Nephron (organoid): ENCODE measurements at regions not wholly inside any gene's neighbourhood (a gene's known extent, or its start where the extent isn't known, plus 50 kb on each side); places are given as distances from the start of the nearest gene placed in this dataset.

Experiments
- H3K27ac Mint-ChIP-seq, 3 experiments: 2 replicates each; pipeline ENCODE4 v1.8.0; 2020; ENCODE audit warnings: mixed read lengths in 3 of 3, mild to moderate bottlenecking in 2 of 3, moderate library complexity in 1 of 3
- H3K27me3 Mint-ChIP-seq: 2 replicates; pipeline ENCODE4 v1.8.0; 2021; ENCODE audit warnings: low read depth, mild to moderate bottlenecking, moderate library complexity, mixed read lengths
- H3K36me3 Mint-ChIP-seq: 2 replicates; pipeline ENCODE4 v1.8.0; 2020; ENCODE audit warnings: low read depth, mixed read lengths
- H3K4me1 Mint-ChIP-seq: 2 replicates; pipeline ENCODE4 v1.8.0; 2020; ENCODE audit warnings: mixed read lengths
- H3K4me3 Mint-ChIP-seq, 3 experiments: 2 replicates each; pipeline ENCODE4 v1.8.0; 2020; ENCODE audit warnings: mild to moderate bottlenecking in 3 of 3, mixed read lengths in 3 of 3, moderate library complexity in 2 of 3
- H3K9me3 Mint-ChIP-seq: 2 replicates; pipeline ENCODE4 v1.8.0; 2020; ENCODE audit warnings: mixed read lengths
- TF ChIP-seq, protein P1 (sequence below), 3 experiments: fragments of 200-600 bp; sonication (generic); IDR thresholded peaks; one replicate each; pipeline ENCODE4 v1.5.0; 2021; ENCODE audit warnings: antibody characterized with exemption in 3 of 3; ENCODE audit not compliant: unreplicated experiment in 3 of 3

- TF ChIP-seq, protein P1, sequence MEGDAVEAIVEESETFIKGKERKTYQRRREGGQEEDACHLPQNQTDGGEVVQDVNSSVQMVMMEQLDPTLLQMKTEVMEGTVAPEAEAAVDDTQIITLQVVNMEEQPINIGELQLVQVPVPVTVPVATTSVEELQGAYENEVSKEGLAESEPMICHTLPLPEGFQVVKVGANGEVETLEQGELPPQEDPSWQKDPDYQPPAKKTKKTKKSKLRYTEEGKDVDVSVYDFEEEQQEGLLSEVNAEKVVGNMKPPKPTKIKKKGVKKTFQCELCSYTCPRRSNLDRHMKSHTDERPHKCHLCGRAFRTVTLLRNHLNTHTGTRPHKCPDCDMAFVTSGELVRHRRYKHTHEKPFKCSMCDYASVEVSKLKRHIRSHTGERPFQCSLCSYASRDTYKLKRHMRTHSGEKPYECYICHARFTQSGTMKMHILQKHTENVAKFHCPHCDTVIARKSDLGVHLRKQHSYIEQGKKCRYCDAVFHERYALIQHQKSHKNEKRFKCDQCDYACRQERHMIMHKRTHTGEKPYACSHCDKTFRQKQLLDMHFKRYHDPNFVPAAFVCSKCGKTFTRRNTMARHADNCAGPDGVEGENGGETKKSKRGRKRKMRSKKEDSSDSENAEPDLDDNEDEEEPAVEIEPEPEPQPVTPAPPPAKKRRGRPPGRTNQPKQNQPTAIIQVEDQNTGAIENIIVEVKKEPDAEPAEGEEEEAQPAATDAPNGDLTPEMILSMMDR (IDR thresholded peaks at IDR 0.05; ENCODE audit: unreplicated experiment in 3 of 3) = no peak
Measured at GRCh38 chr1:82323144-82323841, 522.6 kb downstream of the ADGRL2 start.

DNA sequence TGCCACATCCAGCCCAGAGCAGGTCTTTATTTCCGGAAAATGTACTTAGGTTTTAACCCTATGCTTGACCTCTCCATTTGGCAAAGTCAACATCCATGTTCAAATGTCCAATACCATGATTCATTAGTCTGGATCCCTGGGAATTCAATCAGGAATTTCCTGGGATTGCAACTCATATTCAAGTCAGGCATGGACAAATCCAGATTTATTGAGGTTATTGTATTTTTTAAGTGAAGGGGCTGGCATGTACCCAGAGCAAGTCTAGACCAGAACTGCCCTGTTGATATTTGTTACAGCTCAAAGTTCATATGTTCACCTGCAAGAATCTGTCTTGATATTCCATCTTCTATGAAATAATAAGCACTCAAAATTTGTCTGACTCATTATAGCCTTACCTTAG lies 521.1 kb downstream of the ADGRL2 start:
- H3K27ac Mint-ChIP-seq = no peak overlapping the region
- H3K4me3 Mint-ChIP-seq = no peak overlapping the region
- no peaks in the 10 kb centered on the region for H3K27me3 Mint-ChIP-seq
- H3K9me3 Mint-ChIP-seq = no peaks in the 10 kb centered on the region
- TF ChIP-seq, protein P1 (IDR thresholded peaks at IDR 0.05; ENCODE audit: unreplicated experiment in 3 of 3) = no peak
- peaks cover 4% of the 10 kb centered on the region for H3K4me1 Mint-ChIP-seq
- H3K36me3 Mint-ChIP-seq = no peaks in the 10 kb centered on the region

More at GRCh38 chr1:82323144-82323841, 522.6 kb downstream of the ADGRL2 start:
- Mint-ChIP-seq H3K36me3 (no peaks in the 10 kb centered on the region), H3K4me1 (peaks cover 4% of the 10 kb centered on the region), H3K27ac (no peak overlapping the region), H3K9me3 (no peaks in the 10 kb centered on the region), H3K4me3 (no peak overlapping the region), H3K27me3 (no peaks in the 10 kb centered on the region)

GRCh38 chr1:82319546-82319945 lies 518.8 kb downstream of the ADGRL2 start:
- Mint-ChIP-seq H3K27ac (no peak overlapping the region), H3K4me1 (peaks cover 4% of the 10 kb centered on the region), H3K9me3 (no peaks in the 10 kb centered on the region), H3K4me3 (no peak overlapping the region), H3K36me3 (no peaks in the 10 kb centered on the region), H3K27me3 (no peaks in the 10 kb centered on the region)
- TF ChIP-seq, protein P1 (IDR thresholded peaks at IDR 0.05; ENCODE audit: unreplicated experiment in 3 of 3) = no peak

DNA sequence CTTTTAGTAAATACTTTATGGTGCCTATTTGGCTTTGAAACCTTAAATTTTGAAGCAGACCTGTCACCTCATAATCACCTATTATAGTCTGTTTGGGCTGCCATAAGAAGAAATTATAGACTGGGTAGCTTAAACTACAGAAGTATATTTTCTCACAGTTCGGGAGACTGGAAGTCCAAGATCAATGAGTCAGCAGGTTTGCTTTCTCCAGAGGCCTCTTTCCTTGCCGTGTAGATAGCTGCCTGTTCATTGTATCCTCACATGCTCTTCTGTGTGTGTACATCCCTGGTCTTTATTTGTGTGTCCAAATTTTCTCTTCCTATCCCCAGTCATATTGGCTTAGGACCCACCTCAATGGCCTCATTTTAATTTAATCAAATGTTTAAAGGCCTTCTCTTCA lies 518.2 kb downstream of the ADGRL2 start:
- Mint-ChIP-seq H3K9me3 (no peaks in the 10 kb centered on the region), H3K27ac (no peak overlapping the region), H3K4me1 (peaks cover 4% of the 10 kb centered on the region), H3K36me3 (no peaks in the 10 kb centered on the region), H3K27me3 (no peaks in the 10 kb centered on the region), H3K4me3 (no peak overlapping the region)
- TF ChIP-seq, protein P1 (IDR thresholded peaks at IDR 0.05; ENCODE audit: unreplicated experiment in 3 of 3) = no peak

GRCh38 chr1:82318265-82318664 lies 517.5 kb downstream of the ADGRL2 start:
- no peak overlapping the region for H3K27ac Mint-ChIP-seq
- no peaks in the 10 kb centered on the region for H3K9me3 Mint-ChIP-seq
- peaks cover 4% of the 10 kb centered on the region for H3K4me1 Mint-ChIP-seq
- no peaks in the 10 kb centered on the region for H3K27me3 Mint-ChIP-seq
- H3K36me3 Mint-ChIP-seq = no peaks in the 10 kb centered on the region
- TF ChIP-seq, protein P1 (IDR thresholded peaks at IDR 0.05; ENCODE audit: unreplicated experiment in 3 of 3) = no peak
- H3K4me3 Mint-ChIP-seq = no peak overlapping the region

DNA sequence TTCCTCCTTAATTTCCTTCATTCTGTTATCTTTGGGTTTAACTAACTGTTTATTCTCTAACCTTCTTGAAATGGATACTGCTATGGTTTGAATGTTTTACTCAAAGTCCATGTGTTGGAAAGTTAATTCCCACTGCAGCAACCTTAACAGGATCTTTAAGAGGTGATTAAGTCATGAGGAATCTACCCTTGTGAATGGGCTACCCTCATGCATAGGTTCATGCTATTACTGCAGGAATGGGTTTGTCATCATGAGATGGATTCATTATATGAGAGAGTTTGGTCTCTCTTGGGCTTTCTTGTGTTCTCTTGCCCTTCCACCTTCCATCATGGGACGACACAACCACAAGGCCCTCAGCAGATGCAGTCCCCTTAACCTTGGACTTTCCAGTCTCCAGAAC lies 516.9 kb downstream of the ADGRL2 start:
- Mint-ChIP-seq H3K27me3 (no peaks in the 10 kb centered on the region), H3K4me1 (peaks cover under 1% of the 10 kb centered on the region), H3K4me3 (no peak overlapping the region), H3K27ac (no peak overlapping the region), H3K36me3 (no peaks in the 10 kb centered on the region), H3K9me3 (no peaks in the 10 kb centered on the region)
- TF ChIP-seq, protein P1 (IDR thresholded peaks at IDR 0.05; ENCODE audit: unreplicated experiment in 3 of 3) = no peak
